ENCODE measurements at regions not wholly inside any gene's neighbourhood (a gene's known extent, or its start where the extent isn't known, plus 50 kb on each side); places are given as distances from the start of the nearest gene placed in this dataset.

DNA sequence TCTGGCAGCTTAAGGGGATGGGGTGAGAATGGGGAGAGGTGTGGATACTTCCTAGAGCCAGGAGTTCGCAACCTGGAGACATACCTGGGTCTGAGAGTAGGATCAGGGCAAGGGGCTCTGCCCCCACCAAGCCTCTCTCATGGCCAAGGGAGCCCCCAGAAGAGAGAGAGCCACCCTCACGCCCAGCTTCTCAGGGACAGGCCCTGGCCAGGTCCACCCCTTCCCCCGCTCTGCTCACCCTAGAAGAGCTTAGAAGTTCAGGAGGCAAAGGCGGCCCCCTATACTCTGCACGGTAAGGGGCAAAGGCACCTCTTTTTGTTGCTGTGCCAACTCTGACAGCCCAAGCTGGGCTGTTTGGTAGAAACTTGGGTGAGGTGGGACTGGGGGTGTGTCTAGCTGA, 69.3 kb upstream of the TMEM97 start:
- TF ChIP-seq POLR2A (IDR thresholded peaks at IDR 0.05) (no peak), POLR2AphosphoS5 (IDR thresholded peaks at IDR 0.05) (no peak), EP300 (IDR thresholded peaks at IDR 0.05) (no peak)
- TF ChIP-seq, protein P1, sequence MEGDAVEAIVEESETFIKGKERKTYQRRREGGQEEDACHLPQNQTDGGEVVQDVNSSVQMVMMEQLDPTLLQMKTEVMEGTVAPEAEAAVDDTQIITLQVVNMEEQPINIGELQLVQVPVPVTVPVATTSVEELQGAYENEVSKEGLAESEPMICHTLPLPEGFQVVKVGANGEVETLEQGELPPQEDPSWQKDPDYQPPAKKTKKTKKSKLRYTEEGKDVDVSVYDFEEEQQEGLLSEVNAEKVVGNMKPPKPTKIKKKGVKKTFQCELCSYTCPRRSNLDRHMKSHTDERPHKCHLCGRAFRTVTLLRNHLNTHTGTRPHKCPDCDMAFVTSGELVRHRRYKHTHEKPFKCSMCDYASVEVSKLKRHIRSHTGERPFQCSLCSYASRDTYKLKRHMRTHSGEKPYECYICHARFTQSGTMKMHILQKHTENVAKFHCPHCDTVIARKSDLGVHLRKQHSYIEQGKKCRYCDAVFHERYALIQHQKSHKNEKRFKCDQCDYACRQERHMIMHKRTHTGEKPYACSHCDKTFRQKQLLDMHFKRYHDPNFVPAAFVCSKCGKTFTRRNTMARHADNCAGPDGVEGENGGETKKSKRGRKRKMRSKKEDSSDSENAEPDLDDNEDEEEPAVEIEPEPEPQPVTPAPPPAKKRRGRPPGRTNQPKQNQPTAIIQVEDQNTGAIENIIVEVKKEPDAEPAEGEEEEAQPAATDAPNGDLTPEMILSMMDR (IDR thresholded peaks at IDR 0.05), result no peak

Data from gastroesophageal sphincter (tissue), 3 donors.